Neural crest cell (in vitro differentiated cells): ENCODE measurements at regions not wholly inside any gene's neighbourhood (a gene's known extent, or its start where the extent isn't known, plus 50 kb on each side); places are given as distances from the start of the nearest gene placed in this dataset.
A peak's percentile ranks its signal among the peaks of the same experiment; 100 is the strongest.
"Not testable (repeated sequence)": the region's sequence is repeated elsewhere in the genome, so short reads cannot be mapped to it uniquely, and the experiment has no call there.

ENCODE experiments used
- DNase-seq: peaks from one replicate; pipeline ENCODE4 v3.0.0; 2021; ENCODE audit warnings: low read depth, mixed read lengths, low spot score
- H3K27ac Mint-ChIP-seq: one replicate; pipeline ENCODE4 v1.8.0; 2021; ENCODE audit warnings: mild to moderate bottlenecking, mixed read lengths; ENCODE audit not compliant: unreplicated experiment
- H3K27me3 Mint-ChIP-seq: 2 replicates; pipeline ENCODE4 v1.8.0; 2021; ENCODE audit warnings: low read depth, mild to moderate bottlenecking, mixed read lengths
- H3K36me3 Mint-ChIP-seq: 2 replicates; pipeline ENCODE4 v1.8.0; 2021; ENCODE audit warnings: low read depth, mild to moderate bottlenecking, mixed read lengths
- H3K4me1 Mint-ChIP-seq: 2 replicates; pipeline ENCODE4 v1.8.0; 2021; ENCODE audit warnings: mixed read lengths
- H3K4me3 Mint-ChIP-seq: one replicate; pipeline ENCODE4 v1.8.0; 2021; ENCODE audit warnings: mild to moderate bottlenecking, mixed read lengths
- H3K9me3 Mint-ChIP-seq: 2 replicates; pipeline ENCODE4 v1.8.0; 2021; ENCODE audit warnings: mixed read lengths
- TF ChIP-seq, protein P1 (sequence below): fragments of 200-600 bp; sonication (generic); conservative IDR thresholded peaks from 2 replicates; pipeline ENCODE4 v1.5.0; 2021; ENCODE audit warnings: antibody characterized with exemption, mild to moderate bottlenecking

DNA sequence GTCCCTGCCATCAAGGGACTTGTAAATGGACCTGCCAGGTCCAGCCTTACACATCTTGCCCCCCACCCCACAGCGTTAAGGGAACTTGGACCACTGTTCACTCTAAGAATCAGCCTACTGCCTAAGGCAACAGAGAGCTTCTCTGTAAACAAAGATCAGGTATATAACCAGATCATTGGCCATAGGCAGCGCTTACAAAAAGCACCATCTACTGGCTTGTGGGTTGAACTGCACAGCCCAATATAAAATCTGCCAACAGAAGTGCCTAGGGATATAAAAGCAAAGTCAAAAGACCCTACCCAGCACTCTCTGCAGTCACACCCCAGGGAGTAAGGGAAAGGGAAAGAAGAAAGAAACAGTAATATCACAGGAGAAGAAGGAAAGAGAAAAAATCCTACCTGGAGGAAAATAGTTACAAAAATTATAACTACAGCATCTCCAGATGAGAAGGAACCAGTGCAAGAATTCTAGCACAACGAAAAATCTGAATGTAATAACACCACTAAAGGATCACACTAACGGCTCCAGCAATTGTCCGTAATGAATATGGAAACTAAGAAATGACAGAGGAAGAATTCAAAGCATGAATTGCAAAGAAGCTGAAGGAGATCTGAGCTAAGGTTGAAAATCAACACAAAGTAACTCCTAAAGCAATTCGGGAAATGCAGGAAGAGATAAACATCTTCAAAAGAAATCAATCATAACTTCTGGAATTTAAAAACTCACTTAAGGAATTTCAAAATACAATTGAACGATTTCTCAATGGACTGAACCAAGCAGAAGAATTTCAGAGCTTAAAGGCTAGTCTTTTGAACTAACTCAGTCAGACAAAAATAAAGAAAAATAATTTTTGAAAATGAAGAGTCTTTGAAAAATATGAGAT is 95.2 kb upstream of the PCED1B start:
- no peak overlapping the region for H3K27ac Mint-ChIP-seq

GRCh38 chr12:46985816-46986215 is 93.6 kb upstream of the PCED1B start:
- no peak for DNase-seq
- TF ChIP-seq, protein P1, sequence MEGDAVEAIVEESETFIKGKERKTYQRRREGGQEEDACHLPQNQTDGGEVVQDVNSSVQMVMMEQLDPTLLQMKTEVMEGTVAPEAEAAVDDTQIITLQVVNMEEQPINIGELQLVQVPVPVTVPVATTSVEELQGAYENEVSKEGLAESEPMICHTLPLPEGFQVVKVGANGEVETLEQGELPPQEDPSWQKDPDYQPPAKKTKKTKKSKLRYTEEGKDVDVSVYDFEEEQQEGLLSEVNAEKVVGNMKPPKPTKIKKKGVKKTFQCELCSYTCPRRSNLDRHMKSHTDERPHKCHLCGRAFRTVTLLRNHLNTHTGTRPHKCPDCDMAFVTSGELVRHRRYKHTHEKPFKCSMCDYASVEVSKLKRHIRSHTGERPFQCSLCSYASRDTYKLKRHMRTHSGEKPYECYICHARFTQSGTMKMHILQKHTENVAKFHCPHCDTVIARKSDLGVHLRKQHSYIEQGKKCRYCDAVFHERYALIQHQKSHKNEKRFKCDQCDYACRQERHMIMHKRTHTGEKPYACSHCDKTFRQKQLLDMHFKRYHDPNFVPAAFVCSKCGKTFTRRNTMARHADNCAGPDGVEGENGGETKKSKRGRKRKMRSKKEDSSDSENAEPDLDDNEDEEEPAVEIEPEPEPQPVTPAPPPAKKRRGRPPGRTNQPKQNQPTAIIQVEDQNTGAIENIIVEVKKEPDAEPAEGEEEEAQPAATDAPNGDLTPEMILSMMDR, result no peak
- no peak overlapping the region for H3K4me3 Mint-ChIP-seq
- H3K9me3 Mint-ChIP-seq, result peaks cover 17% of the 10 kb centered on the region
- no peak overlapping the region for H3K27ac Mint-ChIP-seq
- no peaks in the 10 kb centered on the region for H3K4me1 Mint-ChIP-seq
- H3K36me3 Mint-ChIP-seq, result no peaks in the 10 kb centered on the region
- peaks cover 13% of the 10 kb centered on the region for H3K27me3 Mint-ChIP-seq

More for the DNA sequence above, 95.2 kb upstream of the PCED1B start:
- peaks cover 13% of the 10 kb centered on the region for H3K27me3 Mint-ChIP-seq
- no peaks in the 10 kb centered on the region for H3K36me3 Mint-ChIP-seq
- no peak overlapping the region for H3K4me3 Mint-ChIP-seq
- DNase-seq, result peak; percentile 10
- TF ChIP-seq, protein P1, result peak; percentile 76
- no peaks in the 10 kb centered on the region for H3K4me1 Mint-ChIP-seq
- peaks cover 5% of the 10 kb centered on the region for H3K9me3 Mint-ChIP-seq

GRCh38 chr12:46988122-46988521 is 91.3 kb upstream of the PCED1B start:
- H3K4me3 Mint-ChIP-seq, H3K27ac Mint-ChIP-seq, DNase-seq, H3K4me1 Mint-ChIP-seq, H3K27me3 Mint-ChIP-seq, H3K36me3 Mint-ChIP-seq: not testable (repeated sequence)
- peaks cover 19% of the 10 kb centered on the region for H3K9me3 Mint-ChIP-seq

DNA sequence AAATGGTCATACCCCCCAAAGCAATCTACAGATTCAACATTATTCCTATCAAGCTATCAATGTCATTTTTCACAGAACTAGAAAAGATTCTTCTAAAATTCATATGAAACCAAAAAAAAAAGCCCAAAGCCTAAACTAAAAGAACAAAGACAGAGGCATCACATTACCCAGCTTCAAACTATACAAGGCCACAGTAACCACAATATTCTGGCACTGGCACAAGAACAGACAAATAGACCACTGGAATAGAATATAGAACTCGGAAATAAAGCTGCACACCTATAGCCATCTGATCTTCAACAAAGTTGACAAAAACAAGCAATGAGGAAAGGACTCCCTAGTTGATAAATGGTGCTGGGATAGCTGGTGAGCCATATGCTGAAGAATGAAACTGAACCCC is 89.2 kb upstream of the PCED1B start:
- Mint-ChIP-seq H3K9me3 (peaks cover 19% of the 10 kb centered on the region), H3K36me3 (no peaks in the 10 kb centered on the region), H3K4me1 (no peaks in the 10 kb centered on the region)

GRCh38 chr12:46992051-46992450 is 87.4 kb upstream of the PCED1B start:
- not testable (repeated sequence) for H3K4me1 Mint-ChIP-seq, H3K27ac Mint-ChIP-seq, H3K27me3 Mint-ChIP-seq, H3K4me3 Mint-ChIP-seq, DNase-seq, H3K36me3 Mint-ChIP-seq
- peaks cover 19% of the 10 kb centered on the region for H3K9me3 Mint-ChIP-seq

More for the DNA sequence above, 89.2 kb upstream of the PCED1B start:
- H3K27me3 Mint-ChIP-seq, result peaks cover 11% of the 10 kb centered on the region
- DNase-seq, result no peak
- TF ChIP-seq, protein P1, result no peak
- H3K27ac Mint-ChIP-seq, result no peak overlapping the region
- no peak overlapping the region for H3K4me3 Mint-ChIP-seq

- H3K27ac Mint-ChIP-seq, result no peak overlapping the region
Measured at GRCh38 chr12:46998811-46999368, 80.5 kb upstream of the PCED1B start.

More at GRCh38 chr12:46998811-46999368, 80.5 kb upstream of the PCED1B start:
- H3K4me3 Mint-ChIP-seq, result no peak overlapping the region
- no peaks in the 10 kb centered on the region for H3K4me1 Mint-ChIP-seq
- TF ChIP-seq, protein P1, result no peak
- no peak for DNase-seq
- H3K36me3 Mint-ChIP-seq, result no peaks in the 10 kb centered on the region
- peaks cover 4% of the 10 kb centered on the region for H3K27me3 Mint-ChIP-seq
- no peaks in the 10 kb centered on the region for H3K9me3 Mint-ChIP-seq
